Caki2 (cell line): ENCODE measurements at regions not wholly inside any gene's neighbourhood (a gene's known extent, or its start where the extent isn't known, plus 50 kb on each side); places are given as distances from the start of the nearest gene placed in this dataset.

ENCODE experiments used
- DNase-seq: peaks from one replicate; pipeline ENCODE4 v3.0.0-alpha.2; 2015; ENCODE audit warnings: low read depth
- in situ Hi-C: cut with HindIII; loops from 2 replicates; pipeline ENCODE4 v1.10.0; 2016; ENCODE audit warnings: low sequenced_read_pairs, low pct_unique_long_range_greater_than_20kb, mixed read lengths

- peak; percentile 9 for DNase-seq
- in situ Hi-C loops: no loop called here
Observed at GRCh38 chr3:107063351-107063750, 313.9 kb upstream of the CCDC54 start.

- in situ Hi-C loops: no loop called here
- DNase-seq: peak; percentile 50
Observed at GRCh38 chr3:107064405-107065060, 312.7 kb upstream of the CCDC54 start.

GRCh38 chr3:107065094-107065861 lies 312.0 kb upstream of the CCDC54 start:
- in situ Hi-C loops: no loop called here
- no peak for DNase-seq

GRCh38 chr3:107067421-107067820 lies 309.8 kb upstream of the CCDC54 start:
- in situ Hi-C loops: no loop called here

DNA sequence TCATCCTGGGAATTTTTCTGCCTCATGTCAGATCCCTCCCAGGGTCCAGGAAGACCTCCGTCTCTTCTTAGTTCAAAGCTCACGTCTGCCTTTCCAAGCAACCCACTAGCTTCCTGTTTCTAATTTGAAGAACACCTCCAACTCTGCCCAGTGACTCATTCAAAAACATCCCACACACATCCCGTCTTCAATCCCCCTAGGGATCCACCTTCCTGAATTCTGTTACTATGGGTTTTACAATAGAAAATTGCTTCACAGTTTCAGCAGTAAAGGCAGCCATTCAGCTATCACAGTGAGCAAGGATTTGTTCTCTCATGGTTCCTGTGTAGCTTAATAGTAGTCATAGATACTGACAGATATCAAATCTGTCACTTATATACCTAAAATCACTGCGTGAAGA lies 308.3 kb upstream of the CCDC54 start:
- in situ Hi-C loops: no loop called here
- no peak for DNase-seq

More at GRCh38 chr3:107067421-107067820, 309.8 kb upstream of the CCDC54 start:
- no peak for DNase-seq

GRCh38 chr3:107076946-107077345 lies 300.3 kb upstream of the CCDC54 start:
- in situ Hi-C loops: no loop called here

GRCh38 chr3:107077391-107077790 lies 299.8 kb upstream of the CCDC54 start:
- DNase-seq: no peak
- in situ Hi-C loops: no loop called here

More at GRCh38 chr3:107076946-107077345, 300.3 kb upstream of the CCDC54 start:
- no peak for DNase-seq

DNA sequence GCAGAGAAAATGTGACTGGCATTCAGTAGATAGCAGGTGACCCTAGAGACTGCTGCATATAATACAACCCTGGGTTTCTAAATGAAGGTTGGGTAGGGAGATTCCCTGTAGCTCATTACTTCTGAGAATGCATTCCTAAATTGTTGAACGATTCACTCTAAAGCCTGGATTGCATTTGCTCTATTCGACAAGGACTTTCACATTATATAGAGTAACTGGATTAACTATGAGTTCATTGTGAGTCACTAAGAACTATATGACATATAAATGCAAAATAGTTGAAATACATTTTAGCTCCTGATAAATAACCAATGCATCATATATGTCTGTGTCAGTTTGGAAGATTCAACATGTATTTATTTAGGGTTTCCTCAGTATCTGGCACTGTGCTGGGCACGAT lies 294.7 kb upstream of the CCDC54 start:
- DNase-seq: no peak
- in situ Hi-C loops: no loop called here

- DNase-seq: no peak
- in situ Hi-C loops: no loop called here
Observed at GRCh38 chr3:107085261-107085660, 292.0 kb upstream of the CCDC54 start.

- no peak for DNase-seq
- in situ Hi-C loops: no loop called here
Observed at GRCh38 chr3:107092121-107092520, 285.1 kb upstream of the CCDC54 start.

- in situ Hi-C loops: no loop called here
- DNase-seq: no peak
Observed at GRCh38 chr3:107098864-107099263, 278.4 kb upstream of the CCDC54 start.

GRCh38 chr3:107100137-107100536 lies 277.1 kb upstream of the CCDC54 start:
- DNase-seq: no peak
- in situ Hi-C loops: no loop called here

- DNase-seq: no peak
- in situ Hi-C loops: no loop called here
Observed at GRCh38 chr3:107100573-107100972, 276.7 kb upstream of the CCDC54 start.

- in situ Hi-C loops: no loop called here
- no peak for DNase-seq
Observed at GRCh38 chr3:107103786-107104185, 273.5 kb upstream of the CCDC54 start.

DNA sequence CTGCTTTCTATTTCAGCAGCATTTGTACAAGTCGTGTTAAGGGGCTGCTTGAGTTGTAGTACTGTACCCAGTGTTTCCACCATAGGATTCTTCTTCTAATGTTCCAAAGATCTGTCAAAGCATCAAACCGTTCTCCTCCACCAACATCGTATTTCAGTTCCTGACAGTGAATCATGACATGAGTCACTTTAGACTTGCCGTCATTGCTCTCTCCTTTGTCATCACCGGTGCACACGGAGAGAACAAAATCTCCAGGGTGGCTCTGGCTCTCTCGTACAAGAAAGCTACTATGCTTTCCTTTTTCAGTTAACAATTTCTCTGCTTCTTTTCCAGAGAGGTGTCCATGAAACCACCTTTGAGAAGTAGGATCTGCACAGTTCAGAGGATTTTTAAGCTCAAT lies 270.9 kb upstream of the CCDC54 start:
- in situ Hi-C loops: no loop called here
- DNase-seq: peak; percentile 16

- DNase-seq: no peak
- in situ Hi-C loops: no loop called here
Observed at GRCh38 chr3:107106907-107107306, 270.3 kb upstream of the CCDC54 start.

- in situ Hi-C loops: no loop called here
Observed at GRCh38 chr3:107110596-107111305, 266.5 kb upstream of the CCDC54 start.

DNA sequence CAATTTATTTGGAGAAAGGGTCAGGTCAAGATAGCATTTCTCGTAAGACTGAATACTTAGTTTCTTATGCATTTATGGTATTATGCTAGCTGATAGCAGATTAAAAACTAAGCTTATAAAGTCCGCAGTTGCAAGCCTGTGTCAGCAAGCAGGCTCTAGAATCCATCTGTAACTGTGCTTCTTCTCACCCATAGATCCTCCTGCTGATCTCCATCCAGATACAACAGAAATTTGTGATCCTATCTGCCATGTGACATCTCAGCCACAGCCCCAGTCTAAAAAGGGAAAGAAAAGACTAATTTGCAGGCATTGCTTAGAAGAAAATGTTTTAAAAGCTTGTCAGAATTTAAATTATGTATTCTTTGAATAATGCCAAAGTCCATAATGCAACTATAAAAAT lies 265.4 kb upstream of the CCDC54 start:
- in situ Hi-C loops: no loop called here
- DNase-seq: no peak

More at GRCh38 chr3:107110596-107111305, 266.5 kb upstream of the CCDC54 start:
- DNase-seq: no peak

- no peak for DNase-seq
- in situ Hi-C loops: no loop called here
Observed at GRCh38 chr3:107112356-107112755, 264.9 kb upstream of the CCDC54 start.
